HUES64 (cell line): ENCODE measurements at regions not wholly inside any gene's neighbourhood (a gene's known extent, or its start where the extent isn't known, plus 50 kb on each side); places are given as distances from the start of the nearest gene placed in this dataset.
"Not testable (repeated sequence)": the region's sequence is repeated elsewhere in the genome, so short reads cannot be mapped to it uniquely, and the experiment has no call there.

Experiments used
- H3K27ac ChIP-seq: 2 replicates; pipeline ENCODE4 v1.7.0; 2013; ENCODE audit warnings: low read depth, low read length, inconsistent platforms
- H3K27me3 ChIP-seq: 2 replicates; pipeline ENCODE4 v1.6.1; 2013; ENCODE audit warnings: mild to moderate bottlenecking, low read length; ENCODE audit not compliant: insufficient read depth
- H3K36me3 ChIP-seq: 2 replicates; pipeline ENCODE4 v1.6.1; 2013; ENCODE audit warnings: mild to moderate bottlenecking, low read length; ENCODE audit not compliant: insufficient read depth
- H3K4me1 ChIP-seq: 2 replicates; pipeline ENCODE4 v1.6.1; 2013; ENCODE audit warnings: mild to moderate bottlenecking, low read length, moderate library complexity; ENCODE audit not compliant: insufficient read depth
- H3K4me3 ChIP-seq: 2 replicates; pipeline ENCODE4 v1.5.1; 2013; ENCODE audit warnings: mild to moderate bottlenecking, low read length, moderate library complexity
- H3K9ac ChIP-seq: 2 replicates; pipeline ENCODE4 v1.6.1; 2013; ENCODE audit warnings: mild to moderate bottlenecking, low read depth, low read length
- H3K9me3 ChIP-seq: 2 replicates; pipeline ENCODE4 v1.6.1; 2013; ENCODE audit warnings: low read depth, low read length; ENCODE audit not compliant: insufficient read depth
- WGBS: fragments of 150-250, 120-280 bp; methylation state at CpG from one replicate; pipeline ENCODE4 v1.1.7; 2013; ENCODE audit warnings: missing lambda C conversion rate; 5-methylcytosine and 5-hydroxymethylcytosine counted together

- no peaks in the 10 kb centered on the region for H3K9me3 ChIP-seq
- no peak overlapping the region for H3K9ac ChIP-seq
- H3K27me3 ChIP-seq = no peaks in the 10 kb centered on the region
- H3K36me3 ChIP-seq = no peaks in the 10 kb centered on the region
- H3K27ac ChIP-seq = no peak overlapping the region
- H3K4me1 ChIP-seq = no peaks in the 10 kb centered on the region
- 92% methylated on average over 3 of the region's 3 CpGs for WGBS
- H3K4me3 ChIP-seq = no peak overlapping the region
These were observed 193.3 kb upstream of the SPHKAP start for GRCh38 chr2:228374741-228375140.

DNA sequence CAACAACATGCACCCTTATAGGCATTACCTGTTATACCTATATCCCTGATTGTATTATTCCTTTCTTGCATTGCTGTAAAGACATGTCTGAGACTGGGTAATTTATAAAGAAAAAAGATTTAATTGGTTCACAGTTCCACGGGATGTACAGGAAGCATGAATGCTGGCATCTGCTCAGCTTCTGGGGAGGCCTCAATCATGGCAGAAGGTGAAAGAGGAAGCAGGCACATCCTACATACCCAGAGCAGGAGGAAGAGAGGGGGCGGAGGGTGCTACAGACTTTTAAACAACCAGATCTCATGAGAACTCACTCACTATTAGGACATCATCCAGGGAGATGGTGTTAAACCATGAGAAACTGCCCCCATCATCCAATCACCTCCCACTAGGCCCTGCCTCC is 191.7 kb upstream of the SPHKAP start:
- Histone ChIP-seq H3K9ac (no peak overlapping the region), H3K4me1 (no peaks in the 10 kb centered on the region), H3K36me3 (no peaks in the 10 kb centered on the region), H3K27ac (no peak overlapping the region), H3K9me3 (no peaks in the 10 kb centered on the region), H3K27me3 (no peaks in the 10 kb centered on the region), H3K4me3 (no peak overlapping the region)
- 88% methylated on average over 1 of the region's 2 CpGs for WGBS

- Histone ChIP-seq H3K27me3 (no peaks in the 10 kb centered on the region), H3K36me3 (no peaks in the 10 kb centered on the region), H3K9ac (no peak overlapping the region), H3K4me3 (no peak overlapping the region), H3K9me3 (no peaks in the 10 kb centered on the region), H3K27ac (no peak overlapping the region), H3K4me1 (no peaks in the 10 kb centered on the region)
- WGBS = 95% methylated on average over 2 of the region's 2 CpGs
These were observed 190.7 kb upstream of the SPHKAP start for GRCh38 chr2:228372212-228372611.

DNA sequence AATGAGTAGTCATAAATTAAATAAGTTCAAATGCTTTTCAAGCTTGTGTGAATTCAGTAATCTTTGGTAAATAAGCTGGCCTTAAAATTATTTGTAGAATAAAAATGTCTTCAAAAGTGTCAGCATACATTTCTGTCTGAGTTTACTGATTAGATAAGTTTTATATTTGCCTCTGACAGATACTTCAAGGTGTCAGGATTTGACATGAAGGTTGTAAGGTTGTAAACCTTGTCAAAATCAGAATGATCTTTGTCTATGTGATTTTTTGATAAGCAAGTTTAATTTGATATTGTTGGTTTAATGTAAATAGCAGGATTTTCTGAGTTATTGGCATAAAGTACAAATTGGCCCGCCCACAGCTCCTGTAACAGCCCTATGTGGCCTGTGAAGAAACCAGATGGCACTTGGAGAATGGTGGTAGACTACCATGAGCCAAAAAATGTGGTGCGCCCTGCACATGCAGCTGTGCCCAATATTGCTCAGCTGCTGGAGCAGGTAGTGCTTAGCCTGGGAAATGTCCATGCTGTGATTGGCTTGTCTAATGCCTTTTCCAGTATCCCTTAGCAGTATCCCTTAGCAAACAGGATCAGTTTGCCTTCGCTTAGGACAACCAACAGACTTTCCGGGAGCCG is 188.0 kb upstream of the SPHKAP start:
- no peaks in the 10 kb centered on the region for H3K4me1 ChIP-seq
- no peaks in the 10 kb centered on the region for H3K36me3 ChIP-seq
- no peak overlapping the region for H3K27ac ChIP-seq
- WGBS = 98% methylated on average over 5 of the region's 5 CpGs
- no peaks in the 10 kb centered on the region for H3K9me3 ChIP-seq
- H3K9ac ChIP-seq = no peak overlapping the region
- no peaks in the 10 kb centered on the region for H3K27me3 ChIP-seq
- H3K4me3 ChIP-seq = no peak overlapping the region

GRCh38 chr2:228367356-228367755 is 185.9 kb upstream of the SPHKAP start:
- no peaks in the 10 kb centered on the region for H3K27me3 ChIP-seq
- no peak overlapping the region for H3K27ac ChIP-seq
- H3K9ac ChIP-seq = no peak overlapping the region
- H3K9me3 ChIP-seq = no peaks in the 10 kb centered on the region
- WGBS = 100% methylated on average over 2 of the region's 2 CpGs
- no peaks in the 10 kb centered on the region for H3K4me1 ChIP-seq
- no peak overlapping the region for H3K4me3 ChIP-seq
- no peaks in the 10 kb centered on the region for H3K36me3 ChIP-seq

DNA sequence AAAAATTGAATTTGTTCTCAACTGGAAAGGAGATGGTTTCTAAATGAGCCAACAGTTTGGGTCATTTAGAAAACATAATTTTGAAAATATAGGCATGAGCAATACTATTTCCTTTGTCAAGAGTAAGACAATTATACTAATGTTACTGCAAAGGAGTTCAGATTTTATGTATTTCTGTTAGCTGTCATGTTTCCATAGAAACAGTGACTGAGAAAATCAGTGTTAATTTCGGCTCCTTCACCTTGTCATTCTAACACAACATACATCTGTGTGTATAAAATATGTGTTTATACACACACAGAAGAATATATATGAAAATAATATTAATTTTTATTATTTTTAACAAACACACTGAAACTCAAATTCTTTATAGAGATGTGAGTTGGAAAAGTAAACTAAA is 178.0 kb upstream of the SPHKAP start:
- Histone ChIP-seq H3K27ac (no peak overlapping the region), H3K9ac (no peak overlapping the region), H3K4me3 (no peak overlapping the region), H3K4me1 (no peaks in the 10 kb centered on the region), H3K27me3 (no peaks in the 10 kb centered on the region), H3K9me3 (no peaks in the 10 kb centered on the region), H3K36me3 (no peaks in the 10 kb centered on the region)
- no CpG with 5 or more reads among the region's 1 CpG for WGBS

GRCh38 chr2:228355897-228356296 is 174.4 kb upstream of the SPHKAP start:
- no peak overlapping the region for H3K9ac ChIP-seq
- H3K36me3 ChIP-seq = no peaks in the 10 kb centered on the region
- H3K27me3 ChIP-seq = no peaks in the 10 kb centered on the region
- H3K4me3 ChIP-seq = no peak overlapping the region
- 91% methylated on average over 2 of the region's 2 CpGs for WGBS
- no peak overlapping the region for H3K27ac ChIP-seq
- H3K4me1 ChIP-seq = 0 out of 2 replicates have a peak, but pooled peaks cover 2% of the 10 kb centered on the region
- no peaks in the 10 kb centered on the region for H3K9me3 ChIP-seq

DNA sequence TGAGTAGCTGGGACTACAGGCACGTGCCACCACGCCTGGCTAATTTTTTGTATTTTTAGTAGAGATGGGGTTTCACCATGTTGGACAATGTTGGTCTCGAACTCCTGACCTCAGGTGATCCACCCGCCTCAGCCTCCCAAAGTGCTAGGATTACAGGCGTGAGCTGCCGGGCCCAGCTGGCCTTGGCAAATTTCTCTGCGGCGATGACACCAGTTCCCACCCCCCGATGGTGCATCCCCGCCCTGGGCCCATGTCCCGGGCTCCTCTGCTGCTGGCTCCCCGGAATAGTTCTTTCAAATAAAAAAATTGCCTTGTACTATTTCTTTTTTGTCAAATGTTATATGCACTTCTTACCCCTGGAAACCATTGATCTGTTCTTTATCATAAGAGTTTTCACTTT is 171.5 kb upstream of the SPHKAP start:
- not testable (repeated sequence) for H3K27ac ChIP-seq, H3K9me3 ChIP-seq
- WGBS = 91% methylated on average over 12 of the region's 12 CpGs

GRCh38 chr2:228352048-228352447 is 170.6 kb upstream of the SPHKAP start:
- no peak overlapping the region for H3K27ac ChIP-seq
- no peaks in the 10 kb centered on the region for H3K36me3 ChIP-seq
- H3K9ac ChIP-seq = no peak overlapping the region
- no peaks in the 10 kb centered on the region for H3K27me3 ChIP-seq
- no peak overlapping the region for H3K4me3 ChIP-seq
- peaks cover 4% of the 10 kb centered on the region; the same call in 1 of the 2 replicates for H3K4me1 ChIP-seq
- WGBS = 56% methylated on average over 1 of the region's 1 CpG
- H3K9me3 ChIP-seq = no peaks in the 10 kb centered on the region

More for the DNA sequence above, 171.5 kb upstream of the SPHKAP start:
- H3K27me3 ChIP-seq, H3K9ac ChIP-seq, H3K36me3 ChIP-seq, H3K4me1 ChIP-seq, H3K4me3 ChIP-seq: not testable (repeated sequence)

DNA sequence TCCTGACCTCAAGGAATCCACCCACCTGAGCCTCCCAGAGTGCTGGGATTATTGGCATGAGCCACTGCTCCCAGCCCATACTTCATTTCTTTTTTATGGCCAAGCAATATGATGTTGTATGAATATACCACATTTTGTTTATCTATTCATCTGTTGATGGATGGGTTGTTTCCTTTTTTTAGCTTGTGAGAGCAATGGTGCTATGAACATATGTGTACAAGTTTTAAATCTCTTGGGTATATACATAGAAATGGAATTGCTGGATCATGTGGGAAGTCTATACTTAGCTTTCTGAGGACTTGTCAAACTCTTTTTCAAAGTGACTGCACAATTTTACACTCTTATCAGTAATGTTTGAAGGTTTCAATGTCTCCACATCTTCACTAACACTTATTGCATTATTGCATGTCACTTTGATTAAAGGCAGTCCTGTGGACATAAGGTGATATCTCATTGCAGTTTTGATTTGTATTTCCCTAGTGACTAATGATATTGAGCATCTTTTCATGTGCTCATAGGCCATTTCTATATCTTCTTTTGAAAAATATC is 167.1 kb upstream of the SPHKAP start:
- Histone ChIP-seq H3K27me3 (no peaks in the 10 kb centered on the region), H3K9ac (no peak overlapping the region), H3K4me1 (peaks cover 4% of the 10 kb centered on the region; the same call in 1 of the 2 replicates)

DNA sequence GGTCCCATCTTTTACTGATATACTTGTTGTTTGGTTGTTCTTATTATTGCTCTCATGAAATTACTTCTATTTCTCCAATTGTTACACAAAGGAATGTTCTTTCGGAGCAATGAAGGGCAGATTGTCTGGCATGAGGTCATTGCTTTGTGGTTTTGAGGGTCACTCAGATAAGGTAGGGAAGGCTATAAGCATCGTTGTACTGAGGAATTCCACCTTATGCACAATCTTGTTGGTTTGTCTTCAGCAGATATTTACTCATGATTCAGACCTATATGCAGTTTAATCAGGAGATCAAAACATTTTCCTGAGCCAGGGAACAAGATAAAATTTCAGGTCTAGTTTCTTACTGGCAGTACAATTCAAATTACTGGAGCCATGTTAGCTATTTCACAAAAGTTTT is 163.0 kb upstream of the SPHKAP start:
- H3K4me1 ChIP-seq = no peaks in the 10 kb centered on the region
- WGBS = 89% methylated on average over 2 of the region's 2 CpGs
- no peaks in the 10 kb centered on the region for H3K27me3 ChIP-seq
- 0 out of 2 replicates have a peak, but pooled peaks cover 8% of the 10 kb centered on the region for H3K9me3 ChIP-seq
- no peak overlapping the region for H3K4me3 ChIP-seq
- H3K9ac ChIP-seq = no peak overlapping the region
- no peak overlapping the region for H3K27ac ChIP-seq
- H3K36me3 ChIP-seq = no peaks in the 10 kb centered on the region

More for the DNA sequence above, 167.1 kb upstream of the SPHKAP start:
- H3K9me3 ChIP-seq = no peaks in the 10 kb centered on the region
- no peak overlapping the region for H3K27ac ChIP-seq
- H3K4me3 ChIP-seq = no peak overlapping the region
- H3K36me3 ChIP-seq = no peaks in the 10 kb centered on the region

DNA sequence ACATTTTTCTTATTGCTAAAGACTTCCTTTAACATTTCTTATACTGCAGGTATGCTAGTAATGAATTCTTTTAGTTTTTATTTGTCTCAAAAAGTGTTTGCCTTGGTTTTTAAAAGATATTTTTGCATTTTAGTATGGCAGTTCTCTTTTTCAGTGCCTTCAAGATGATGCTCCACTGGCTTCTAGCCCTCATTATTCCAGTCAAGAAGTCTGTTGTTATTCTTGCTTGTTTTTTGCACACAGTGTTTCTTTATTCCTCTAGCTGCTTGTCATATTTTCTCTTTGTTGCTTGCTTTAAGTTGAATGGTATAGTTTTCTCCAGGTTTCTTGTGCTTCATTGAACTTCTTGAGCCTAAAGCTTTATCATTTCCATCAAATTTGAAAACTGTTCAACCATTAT is 158.0 kb upstream of the SPHKAP start:
- Histone ChIP-seq H3K9ac (no peak overlapping the region), H3K4me3 (no peak overlapping the region), H3K9me3 (0 out of 2 replicates have a peak, but pooled peaks cover 18% of the 10 kb centered on the region), H3K4me1 (no peaks in the 10 kb centered on the region), H3K27me3 (no peaks in the 10 kb centered on the region), H3K27ac (no peak overlapping the region), H3K36me3 (no peaks in the 10 kb centered on the region)
